ENCODE measurements at regions not wholly inside any gene's neighbourhood (a gene's known extent, or its start where the extent isn't known, plus 50 kb on each side); places are given as distances from the start of the nearest gene placed in this dataset.

GRCh38 chr16:11445486-11445885 lies 100.2 kb downstream of the RMI2 start:
- Mint-ChIP-seq H3K4me1 (ENCODE audit: unreplicated experiment) (no peaks in the 10 kb centered on the region), H3K36me3 (no peaks in the 10 kb centered on the region), H3K4me3 (no peak overlapping the region), H3K27ac (no peak overlapping the region), H3K27me3 (no peaks in the 10 kb centered on the region), H3K9me3 (no peaks in the 10 kb centered on the region)
- no peak for DNase-seq (ENCODE audit: extremely low spot score, unreplicated experiment)
- no peak for TF ChIP-seq CTCF (conservative IDR thresholded peaks at IDR 0.05)

GRCh38 chr16:11446566-11447119 lies 101.4 kb downstream of the RMI2 start:
- peaks cover 3% of the 10 kb centered on the region for H3K4me1 Mint-ChIP-seq (ENCODE audit: unreplicated experiment)
- TF ChIP-seq CTCF (conservative IDR thresholded peaks at IDR 0.05) = no peak
- no peaks in the 10 kb centered on the region for H3K27me3 Mint-ChIP-seq
- H3K9me3 Mint-ChIP-seq = no peaks in the 10 kb centered on the region
- DNase-seq (ENCODE audit: extremely low spot score, unreplicated experiment) = no peak
- H3K36me3 Mint-ChIP-seq = no peaks in the 10 kb centered on the region
- no peak overlapping the region for H3K4me3 Mint-ChIP-seq
- no peak overlapping the region for H3K27ac Mint-ChIP-seq

GRCh38 chr16:11447272-11447671 lies 102.0 kb downstream of the RMI2 start:
- Mint-ChIP-seq H3K4me1 (ENCODE audit: unreplicated experiment) (peaks cover 4% of the 10 kb centered on the region), H3K36me3 (no peaks in the 10 kb centered on the region), H3K4me3 (no peak overlapping the region), H3K27me3 (no peaks in the 10 kb centered on the region), H3K27ac (no peak overlapping the region), H3K9me3 (no peaks in the 10 kb centered on the region)
- DNase-seq (ENCODE audit: extremely low spot score, unreplicated experiment) = no peak
- TF ChIP-seq CTCF (conservative IDR thresholded peaks at IDR 0.05) = no peak

GRCh38 chr16:11447836-11448235 lies 102.6 kb downstream of the RMI2 start:
- Mint-ChIP-seq H3K4me1 (ENCODE audit: unreplicated experiment) (peaks cover 6% of the 10 kb centered on the region), H3K27ac (no peak overlapping the region), H3K9me3 (no peaks in the 10 kb centered on the region), H3K36me3 (no peaks in the 10 kb centered on the region), H3K4me3 (no peak overlapping the region), H3K27me3 (no peaks in the 10 kb centered on the region)
- DNase-seq (ENCODE audit: extremely low spot score, unreplicated experiment) = no peak
- no peak for TF ChIP-seq CTCF (conservative IDR thresholded peaks at IDR 0.05)

- DNase-seq (ENCODE audit: extremely low spot score, unreplicated experiment) = no peak
- Mint-ChIP-seq H3K27me3 (no peaks in the 10 kb centered on the region), H3K9me3 (no peaks in the 10 kb centered on the region), H3K36me3 (no peaks in the 10 kb centered on the region), H3K4me1 (ENCODE audit: unreplicated experiment) (peaks cover 14% of the 10 kb centered on the region), H3K4me3 (no peak overlapping the region), H3K27ac (no peak overlapping the region)
- no peak for TF ChIP-seq CTCF (conservative IDR thresholded peaks at IDR 0.05)
Observed at GRCh38 chr16:11448796-11449416, 103.6 kb downstream of the RMI2 start.

Measured in type B pancreatic cell (in vitro differentiated cells).